ENCODE measurements at regions not wholly inside any gene's neighbourhood (a gene's known extent, or its start where the extent isn't known, plus 50 kb on each side); places are given as distances from the start of the nearest gene placed in this dataset.
"Not testable (repeated sequence)": the region's sequence is repeated elsewhere in the genome, so short reads cannot be mapped to it uniquely, and the experiment has no call there.

DNA sequence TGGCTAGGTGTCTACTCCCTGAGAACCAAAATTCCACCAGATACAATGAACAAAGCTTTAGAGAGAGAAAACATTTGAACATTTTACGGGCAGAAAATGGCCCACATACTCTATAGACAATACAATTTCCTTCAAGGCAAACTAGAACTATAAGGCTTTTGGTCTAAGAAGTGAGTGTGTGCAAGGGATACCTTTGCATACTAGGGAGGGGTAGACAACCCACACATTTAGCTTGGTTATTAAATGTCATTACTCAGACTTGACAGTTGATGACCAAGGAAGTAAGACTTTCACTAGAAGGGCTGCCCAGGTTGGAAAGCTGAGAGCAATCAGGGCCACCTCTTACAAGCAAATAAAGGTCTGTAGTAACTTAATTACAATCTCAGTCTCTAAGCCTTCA, 64.0 kb upstream of the PLEKHM1 start:
- DNase-seq: not testable (repeated sequence)

DNA sequence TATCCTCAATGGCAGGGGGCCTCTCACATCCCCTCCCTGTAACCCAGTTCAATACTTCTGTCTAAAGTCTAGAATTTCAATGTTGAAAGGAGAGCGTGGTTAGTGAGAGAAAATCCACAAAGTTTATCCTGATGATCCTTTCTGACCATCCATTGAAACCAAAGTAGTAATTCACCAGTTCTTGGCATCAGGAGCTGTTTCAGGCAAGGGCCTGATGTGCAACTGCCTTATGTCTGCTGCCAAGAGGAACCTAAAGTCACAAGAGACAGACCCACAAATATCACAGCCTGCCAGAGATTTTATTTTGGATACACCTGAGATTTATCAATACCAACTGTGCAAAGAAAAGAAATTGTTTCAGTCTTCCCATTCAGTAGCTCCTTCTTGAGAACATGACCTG, 68.3 kb upstream of the PLEKHM1 start:
- not testable (repeated sequence) for DNase-seq

DNA sequence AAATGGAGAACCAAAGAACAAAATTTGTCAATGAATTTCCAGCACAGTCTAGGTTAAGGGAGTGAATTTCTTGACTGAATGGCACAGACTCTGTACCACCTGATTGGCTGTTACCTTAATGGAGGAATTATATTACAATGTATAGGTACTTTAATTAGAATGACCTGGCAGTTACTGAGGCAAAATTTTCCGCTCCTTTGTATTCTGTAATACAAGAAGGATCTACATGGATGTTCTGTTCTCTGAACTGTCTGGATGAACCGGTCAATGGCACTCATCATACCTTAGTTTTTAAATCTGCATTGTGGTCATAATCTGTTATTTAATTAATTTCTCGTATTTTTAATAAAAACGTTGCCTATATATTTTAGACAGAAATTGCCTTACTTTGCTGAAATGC, 72.3 kb upstream of the PLEKHM1 start:
- not testable (repeated sequence) for DNase-seq

DNA sequence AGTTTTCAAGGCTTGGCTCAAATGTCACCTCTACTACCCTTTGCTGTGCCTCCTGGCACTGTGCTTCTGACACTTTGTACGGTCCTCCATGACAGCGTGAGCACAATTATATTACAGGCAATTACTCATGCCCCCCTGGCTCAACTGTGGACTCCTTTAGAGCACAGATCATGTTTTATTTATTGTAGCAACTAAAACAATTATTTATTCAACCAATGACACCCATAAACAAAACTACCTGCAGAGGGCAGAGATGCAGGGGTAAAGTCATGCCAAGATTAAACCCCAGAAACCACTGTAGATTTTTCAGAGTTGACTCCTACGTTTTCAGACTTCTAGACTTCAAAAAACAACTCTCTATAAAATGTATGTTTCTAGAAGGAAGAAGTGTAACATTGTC, 72.8 kb upstream of the PLEKHM1 start:
- DNase-seq: not testable (repeated sequence)

DNA sequence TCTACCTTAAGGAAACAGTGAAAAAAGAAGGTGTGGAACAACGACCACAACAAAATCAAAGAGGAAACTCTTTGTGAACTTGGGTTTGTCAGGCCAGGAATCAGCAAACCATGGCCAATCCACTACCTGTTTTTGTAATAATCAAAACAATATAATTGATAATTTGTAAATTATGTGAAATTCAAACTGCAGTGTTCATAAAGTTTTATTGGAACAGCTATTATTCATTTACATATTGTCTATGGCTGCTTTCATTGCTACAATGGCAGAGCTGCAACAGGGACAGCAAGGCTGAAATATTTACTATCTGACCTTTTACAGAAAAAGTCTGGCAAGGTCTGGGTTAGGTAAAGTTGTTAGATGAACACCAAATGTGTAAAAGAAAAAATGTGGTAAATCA, 77.8 kb upstream of the PLEKHM1 start:
- DNase-seq: not testable (repeated sequence)

DNA sequence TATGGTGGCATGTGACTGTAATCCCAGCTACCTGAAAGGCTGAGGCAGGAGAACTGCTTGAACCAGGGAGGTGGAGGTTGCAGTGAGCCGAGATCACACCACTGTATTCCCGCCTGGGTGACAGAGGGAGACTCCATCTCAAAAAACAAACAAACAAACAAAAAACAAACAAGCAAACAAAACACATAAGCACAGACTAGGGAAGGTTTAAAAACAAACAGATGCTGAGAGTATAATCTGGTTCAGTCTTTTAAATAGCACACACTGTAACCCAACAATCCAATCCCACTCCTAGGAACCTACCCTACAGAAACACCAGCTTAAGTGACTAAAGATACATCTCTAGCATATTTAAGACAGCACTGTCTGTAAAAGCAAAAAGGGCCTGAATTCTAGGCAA, 82.8 kb upstream of the PLEKHM1 start:
- DNase-seq: not testable (repeated sequence)

DNA sequence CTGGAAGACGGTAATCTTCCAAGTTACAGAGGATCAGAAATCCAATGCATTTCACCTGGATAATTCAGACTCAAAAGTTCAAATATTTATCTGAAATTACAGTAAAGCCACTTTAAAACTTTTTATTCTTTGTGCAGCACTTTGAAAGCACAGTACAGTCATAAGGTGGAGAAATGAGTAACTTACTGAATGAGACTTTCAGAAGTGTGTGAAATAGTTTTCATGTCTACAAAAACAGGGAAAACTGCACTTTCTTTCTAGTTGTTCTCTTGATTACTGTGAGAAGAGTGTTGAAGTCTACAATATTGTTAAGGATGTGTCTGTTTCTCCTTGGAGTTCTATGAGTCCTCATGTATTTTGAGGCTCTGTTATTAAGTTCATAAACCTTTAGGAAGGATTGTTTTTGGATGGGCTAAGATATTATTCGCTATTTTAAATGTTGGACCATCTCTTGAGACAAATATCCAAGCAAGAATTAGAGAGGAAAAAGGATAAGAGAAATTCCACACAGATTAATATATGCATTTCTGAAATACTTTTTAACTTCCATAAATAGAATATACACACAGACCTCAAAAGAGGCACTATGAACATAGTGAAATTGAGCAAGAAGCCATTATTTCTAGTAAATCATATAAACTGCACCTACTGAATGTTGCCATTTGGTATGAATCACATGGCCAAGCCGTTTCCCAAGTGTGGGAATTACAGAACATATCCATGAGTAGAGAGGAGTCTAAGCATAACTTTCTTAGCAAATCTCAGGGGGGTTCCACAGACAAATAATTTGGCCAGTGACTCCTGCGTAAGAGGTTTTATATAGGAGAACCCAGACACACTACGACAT, 83.6 kb upstream of the PLEKHM1 start:
- DNase-seq: no peak

DNA sequence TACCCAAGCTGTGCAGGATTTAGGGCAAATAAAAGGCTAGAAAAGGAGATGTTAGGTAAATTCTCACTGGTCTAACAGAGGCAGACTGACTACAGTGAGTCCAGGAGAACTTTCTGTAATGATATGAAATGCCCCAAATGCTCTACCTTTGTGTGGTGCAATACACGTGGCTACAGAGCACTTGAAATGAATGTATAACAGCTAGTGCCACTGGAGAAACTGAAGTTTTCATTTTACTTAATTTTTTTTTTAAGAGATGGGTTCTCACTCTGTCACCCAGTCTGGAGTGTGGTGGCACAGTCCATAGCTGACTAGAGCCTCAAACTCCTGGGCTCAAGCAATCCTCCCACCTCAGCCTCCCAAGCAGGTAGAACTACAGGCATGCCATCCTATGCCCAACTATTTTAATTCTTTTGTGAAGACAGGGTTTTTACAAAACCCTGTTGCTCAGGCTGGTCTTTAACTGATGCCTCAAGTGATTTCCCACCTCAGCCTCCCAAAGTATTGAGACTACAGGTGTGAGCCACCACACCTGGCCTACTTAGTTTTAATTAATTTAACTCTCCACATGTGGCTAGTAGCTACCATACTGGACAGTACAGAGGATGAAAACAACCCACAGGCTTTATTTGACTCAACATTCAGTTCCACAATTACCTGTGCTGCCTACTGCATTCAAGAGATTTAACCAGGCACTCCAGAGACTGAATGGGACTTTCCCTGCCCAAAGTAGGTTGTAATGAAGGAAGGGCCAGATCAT, 84.8 kb upstream of the PLEKHM1 start:
- DNase-seq: peak; percentile 37

DNA sequence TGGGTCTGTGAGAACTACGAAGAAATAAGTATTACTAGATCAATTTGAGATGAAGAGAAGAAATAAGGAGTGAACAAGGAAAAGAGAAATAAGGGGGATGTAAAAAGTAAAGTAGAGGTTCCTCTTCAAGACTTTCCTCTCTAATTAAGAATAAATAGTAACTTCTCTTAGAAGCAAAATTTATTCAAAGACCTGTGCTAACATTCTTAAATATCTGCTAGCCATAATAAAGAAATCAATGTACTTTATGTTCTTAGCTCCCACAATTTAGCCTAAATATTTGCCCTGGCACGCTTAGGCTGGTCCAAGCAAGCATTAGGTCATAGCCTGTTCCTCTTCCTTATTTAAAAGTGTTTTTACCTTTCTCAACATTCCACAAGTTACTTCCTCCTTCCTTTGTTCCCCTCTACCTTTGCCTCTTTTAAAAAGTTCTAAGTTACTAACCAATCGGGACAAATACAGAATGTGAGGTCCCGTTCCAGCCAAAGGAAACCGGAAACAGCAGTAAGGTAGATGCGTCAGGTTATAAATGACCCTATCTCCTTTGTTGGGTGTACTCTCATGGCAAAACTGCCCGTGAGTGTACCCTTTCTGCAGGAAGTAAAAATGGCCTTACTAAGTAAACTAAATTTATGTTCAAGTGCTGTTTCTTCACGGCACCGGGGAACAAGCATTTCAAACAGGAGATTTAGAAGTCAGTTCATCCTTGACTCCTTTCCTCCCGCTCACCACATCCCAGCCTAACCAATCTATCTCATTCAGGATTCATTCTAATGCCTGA, 86.2 kb upstream of the PLEKHM1 start:
- peak; percentile 46 for DNase-seq

DNA sequence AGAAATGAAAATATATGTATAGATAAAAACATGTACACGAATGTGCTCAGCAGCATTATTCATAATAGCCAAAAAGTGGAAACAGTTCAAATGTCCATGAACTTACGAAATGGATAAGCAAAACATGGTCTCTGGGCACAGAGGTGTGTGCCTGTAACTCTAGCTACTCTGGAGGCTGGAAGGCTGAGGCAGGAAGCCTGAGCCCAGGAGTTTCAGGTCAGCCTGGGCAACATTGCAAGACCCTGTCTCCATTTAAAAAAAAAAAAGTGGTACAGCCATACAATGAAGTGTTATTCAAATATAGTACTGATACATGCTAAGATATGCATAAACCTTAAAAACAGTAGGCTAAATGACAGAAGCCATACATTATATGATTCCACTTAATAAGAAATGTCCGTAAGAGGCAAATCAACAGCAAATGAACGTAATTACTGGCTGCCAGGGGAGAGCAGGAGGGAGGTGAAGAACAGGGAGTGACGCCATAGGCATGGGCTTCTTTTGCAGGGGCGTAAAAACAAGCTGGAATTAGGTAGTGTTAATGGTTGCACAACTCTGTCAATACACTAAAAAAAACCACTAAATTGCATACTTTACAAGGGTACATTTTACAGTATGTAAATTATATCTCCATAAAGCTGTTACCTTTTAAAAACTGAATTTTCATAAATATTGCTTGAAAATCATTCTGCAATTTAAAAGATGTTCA, 87.2 kb upstream of the PLEKHM1 start:
- DNase-seq: peak; percentile 28

DNA sequence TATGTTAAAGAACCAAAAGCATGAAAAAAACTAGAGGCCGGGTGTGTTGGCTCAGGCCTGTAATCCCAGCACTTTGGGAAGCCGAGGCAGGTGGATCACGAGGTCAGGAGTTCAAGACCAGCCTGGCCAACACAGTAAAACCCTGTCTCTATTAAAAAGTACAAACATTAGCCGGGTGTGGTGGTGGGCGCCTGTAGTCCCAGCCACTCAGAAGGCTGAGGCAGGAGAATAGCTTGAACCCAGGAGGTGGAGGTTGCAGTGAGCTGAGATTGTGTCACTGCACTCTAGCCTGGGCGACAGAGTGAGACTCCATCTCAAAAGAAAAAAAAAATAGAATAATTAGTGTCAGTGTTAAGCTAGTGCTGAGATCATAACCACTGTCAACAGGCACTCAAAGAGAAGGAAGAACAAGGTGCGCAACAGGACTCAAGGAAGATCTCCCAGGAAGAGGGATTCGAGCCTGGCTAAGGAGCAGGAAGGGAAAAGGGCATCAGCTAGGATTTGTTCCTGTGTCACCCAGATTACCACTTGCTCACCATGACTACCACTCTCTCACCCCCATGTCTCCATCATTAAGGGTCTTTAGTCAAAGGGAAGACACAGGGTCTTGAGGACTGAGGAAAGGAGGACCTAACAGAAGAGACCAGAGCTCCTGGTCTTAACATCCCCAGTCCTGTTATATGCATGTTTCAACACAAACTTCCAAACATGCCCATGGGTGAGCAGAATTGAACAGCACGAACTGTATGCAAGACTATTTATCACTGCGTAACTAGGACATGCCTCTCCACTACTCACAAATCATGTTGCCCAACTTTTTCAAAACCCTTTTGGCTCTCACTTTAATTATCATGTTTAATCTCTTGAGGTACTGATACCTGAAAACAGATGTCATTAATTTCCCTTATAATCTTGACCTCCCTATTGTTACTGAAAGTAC, 88.3 kb upstream of the PLEKHM1 start:
- peak; percentile 47 for DNase-seq

DNA sequence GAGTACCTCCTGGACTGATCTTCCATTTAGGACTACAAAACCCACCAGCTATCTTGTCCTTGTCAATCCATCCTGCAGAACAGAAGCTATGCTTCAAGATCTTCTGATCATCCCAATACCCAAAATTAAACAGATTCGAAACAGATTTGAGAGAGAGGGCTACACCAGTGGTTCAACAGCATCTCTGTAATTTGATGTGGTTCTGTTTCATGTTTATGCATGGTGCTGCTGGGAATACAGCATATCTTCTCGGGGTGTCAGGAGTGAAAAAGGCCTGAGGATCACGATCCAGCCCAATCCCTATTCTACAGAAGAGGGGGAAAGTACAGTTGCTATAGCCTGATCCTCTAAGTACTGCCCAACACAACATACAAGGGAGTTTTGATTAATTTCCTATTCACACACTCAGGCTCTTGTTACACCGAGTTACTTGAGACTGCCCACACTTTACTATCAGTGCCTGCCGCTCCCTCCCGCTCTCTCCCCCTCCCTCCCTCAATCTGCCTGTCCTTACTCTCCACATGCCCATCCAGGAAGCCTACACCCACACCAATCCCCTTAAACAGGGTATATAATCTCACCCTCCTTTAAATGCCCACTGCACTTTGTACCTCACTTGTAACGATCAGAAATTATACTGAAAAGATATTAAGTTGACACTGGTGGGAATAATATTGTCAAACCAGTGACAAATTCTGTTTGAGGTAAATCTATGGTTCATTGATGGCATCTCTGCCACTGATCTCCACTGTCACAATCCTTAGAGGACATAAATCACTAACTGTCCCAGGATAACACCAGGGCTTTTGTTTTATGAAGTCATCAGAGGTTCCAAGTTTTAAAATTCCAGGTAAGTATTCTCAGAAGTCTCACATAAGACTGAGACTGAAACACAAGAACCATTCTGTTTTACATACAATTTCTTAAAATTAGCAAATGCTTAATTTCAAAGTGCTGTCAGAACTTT, 89.3 kb upstream of the PLEKHM1 start:
- DNase-seq: peak; percentile 66

DNA sequence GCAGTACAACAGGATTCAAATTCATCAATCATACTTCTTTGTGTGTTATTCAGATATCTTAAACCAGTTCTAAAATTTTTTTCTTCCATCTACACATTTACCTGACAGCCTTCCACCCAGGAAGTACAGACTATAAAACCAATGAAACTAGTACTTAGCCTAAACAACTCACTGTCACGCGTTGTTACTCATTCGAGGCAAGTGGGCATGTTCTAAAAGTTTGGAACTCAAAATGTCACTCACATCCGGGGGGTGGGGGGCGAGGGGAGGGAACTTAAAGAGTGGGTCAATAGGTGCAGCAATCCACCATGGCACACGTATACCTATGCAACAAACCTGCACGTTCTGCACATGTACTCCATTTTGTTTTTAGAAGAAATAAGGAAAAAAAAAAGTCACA, 90.4 kb upstream of the PLEKHM1 start:
- DNase-seq: peak; percentile 32

DNA sequence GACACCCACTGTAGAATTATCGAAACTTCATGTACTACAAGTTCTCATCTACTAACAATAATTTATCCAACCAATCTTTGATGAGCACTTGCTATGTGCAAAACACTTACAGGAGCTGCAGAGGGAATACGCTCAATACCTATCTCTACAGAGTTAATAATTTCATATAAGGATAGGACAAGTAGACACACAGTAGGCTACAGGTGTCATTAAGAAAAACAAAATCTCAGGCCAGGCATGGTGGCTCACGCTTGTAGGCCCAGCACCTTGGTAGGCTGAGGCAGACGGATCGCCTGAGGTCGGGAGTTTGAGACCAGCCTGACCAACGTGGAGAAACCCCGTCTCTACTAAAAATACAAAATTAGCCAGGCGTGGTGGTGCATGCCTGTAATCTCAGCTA, 91.3 kb upstream of the PLEKHM1 start:
- peak; percentile 32 for DNase-seq

DNA sequence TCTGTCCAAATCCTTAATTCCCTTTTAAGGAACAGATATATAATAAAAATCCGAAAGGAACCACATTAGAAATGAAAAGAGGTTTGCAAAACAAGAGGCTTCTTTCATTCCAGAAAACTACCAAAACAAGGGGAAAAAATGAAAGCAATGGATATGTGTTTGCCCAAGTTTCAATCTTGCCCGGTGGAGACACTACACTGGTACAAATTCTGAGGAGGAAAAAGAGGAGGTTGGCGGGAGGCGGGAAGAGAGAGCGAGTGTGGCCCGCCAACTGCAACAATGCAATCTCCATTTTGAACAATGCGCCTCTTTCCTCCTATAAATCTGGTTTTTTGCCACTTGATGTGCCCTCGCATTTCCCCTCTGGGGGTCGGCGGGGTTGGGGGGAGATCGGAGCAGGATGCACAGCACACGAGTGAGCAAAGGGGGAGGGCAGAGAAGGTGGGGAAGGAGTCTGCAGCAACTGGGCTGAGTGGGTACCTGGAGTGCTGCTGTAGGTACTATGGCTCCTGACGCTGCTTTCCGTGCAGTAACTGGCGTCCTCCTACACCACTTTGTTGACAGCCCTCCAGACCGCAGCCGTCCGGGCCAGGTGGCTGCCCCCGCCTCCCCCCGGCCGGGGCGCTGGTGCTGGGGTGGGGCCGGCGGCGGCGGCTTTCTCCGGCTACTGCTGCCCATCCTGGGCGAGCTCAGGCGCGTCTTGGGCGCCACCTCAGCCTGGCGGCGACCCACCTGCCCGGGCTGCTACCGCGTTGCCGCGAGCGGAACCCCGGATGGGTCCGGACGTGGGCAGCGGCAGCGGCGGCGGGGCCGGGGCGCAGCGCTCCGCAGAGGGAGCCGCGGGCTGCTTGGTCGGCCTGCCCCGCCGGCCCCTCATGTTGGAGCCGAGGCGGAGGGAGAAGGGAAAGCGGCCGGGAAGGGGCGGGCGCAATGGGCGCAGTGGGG, 93.8 kb upstream of the PLEKHM1 start:
- DNase-seq: peak; percentile 91

DNA sequence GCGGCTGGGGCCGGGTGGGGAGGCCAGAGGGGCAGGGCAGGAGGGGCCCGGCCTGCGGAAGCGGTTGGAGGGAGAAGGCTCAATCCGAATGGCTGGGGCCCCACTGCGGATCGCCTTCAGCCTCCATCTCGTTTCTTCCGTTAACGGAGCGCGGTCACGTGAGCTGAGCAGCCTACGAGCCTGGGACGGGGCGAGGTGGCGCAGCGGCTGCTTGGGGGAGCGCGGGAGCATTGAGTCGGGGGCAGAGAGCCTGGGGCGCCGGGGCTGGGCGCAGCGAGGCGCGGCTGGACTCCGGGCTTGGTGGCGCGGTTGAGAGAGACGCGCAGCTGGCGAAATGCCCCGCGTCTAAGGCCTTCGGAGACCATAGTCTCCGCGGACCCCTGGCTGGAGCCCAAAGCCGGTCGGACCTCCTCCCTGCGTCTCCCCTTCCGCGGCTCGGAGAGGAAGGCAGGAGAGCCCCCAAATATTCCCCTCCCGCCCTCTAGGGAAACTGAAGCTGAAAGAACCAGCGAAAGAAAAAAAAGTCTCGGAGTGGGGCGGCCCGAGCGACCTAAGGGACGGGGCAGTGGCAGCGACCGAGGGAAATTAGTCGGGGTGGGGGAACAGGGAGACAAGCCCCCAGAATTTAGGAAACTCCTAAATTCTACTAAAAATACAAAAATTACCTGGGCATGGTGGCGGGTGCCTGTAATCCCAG, 94.7 kb upstream of the PLEKHM1 start:
- DNase-seq: peak; percentile 91

DNA sequence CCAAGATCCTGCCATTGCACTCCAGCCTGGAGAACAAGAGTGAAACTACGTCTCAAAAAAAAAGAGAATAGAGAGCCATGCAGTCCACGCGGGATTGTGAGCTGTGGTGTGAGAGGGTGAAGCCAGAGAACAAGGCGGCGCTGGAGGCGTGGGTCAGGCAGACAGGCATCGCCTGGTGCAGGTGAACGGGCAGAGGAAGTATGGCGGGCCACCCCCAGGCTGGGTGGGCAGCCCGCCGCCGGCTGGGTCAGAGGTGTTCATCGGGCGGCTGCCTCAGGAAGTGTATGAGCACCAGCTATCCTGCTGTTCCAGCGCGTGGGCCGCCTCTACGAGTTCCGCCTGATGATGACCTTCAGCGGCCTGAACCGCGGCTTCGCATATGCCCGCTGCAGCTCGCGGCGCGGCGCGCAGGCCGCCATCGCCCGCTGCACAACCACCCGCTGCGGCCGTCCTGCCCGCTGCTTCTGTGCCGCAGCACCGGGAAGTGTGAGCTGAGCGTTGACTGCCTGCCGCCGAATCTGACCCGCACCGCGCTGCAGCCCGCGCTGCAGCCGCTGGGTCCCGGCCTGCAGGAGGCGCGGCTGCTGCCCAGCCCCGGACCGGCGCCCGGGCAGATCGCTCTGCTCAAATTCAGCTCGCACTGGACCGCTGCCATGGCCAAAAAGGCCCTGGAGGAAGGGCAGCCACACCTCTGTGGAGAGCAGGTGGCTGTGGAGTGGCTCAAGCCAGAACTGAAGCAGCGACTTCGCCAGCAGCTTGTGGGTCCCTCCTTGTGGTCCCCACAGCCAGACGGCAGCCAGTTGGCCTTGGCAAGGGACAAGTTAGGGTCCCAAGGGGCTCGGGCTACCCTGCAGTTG, 95.5 kb upstream of the PLEKHM1 start:
- peak; percentile 82 for DNase-seq

DNA sequence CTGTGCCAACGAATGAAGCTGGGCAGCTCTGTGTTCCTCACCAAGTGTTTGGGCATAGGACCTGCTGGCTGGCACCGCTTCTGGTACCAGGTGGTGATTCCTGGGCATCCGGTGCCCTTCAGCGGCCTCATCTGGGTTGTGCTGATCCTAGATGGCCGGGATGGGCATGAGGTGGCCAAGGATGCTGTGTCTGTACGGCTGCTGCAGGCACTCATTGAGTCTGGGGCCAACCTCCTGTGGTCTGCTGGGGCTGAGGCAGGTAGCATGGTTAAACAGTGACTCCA, 96.1 kb upstream of the PLEKHM1 start:
- not testable (repeated sequence) for DNase-seq

Data from islet precursor cell (in vitro differentiated cells).